ENCODE measurements at regions not wholly inside any gene's neighbourhood (a gene's known extent, or its start where the extent isn't known, plus 50 kb on each side); places are given as distances from the start of the nearest gene placed in this dataset.

GRCh38 chr11:8329847-8330361 is 66.2 kb upstream of the LMO1 start:
- H3K36me3 Mint-ChIP-seq, result no peaks in the 10 kb centered on the region
- no peaks in the 10 kb centered on the region for H3K4me1 Mint-ChIP-seq
- no peak overlapping the region for H3K4me3 Mint-ChIP-seq
- H3K27me3 Mint-ChIP-seq (ENCODE audit: low read depth in 3 of 3), result peaks cover 0 to 6% (median 6%) of the 10 kb centered on the region in 3 donors
- H3K9me3 Mint-ChIP-seq, result no peaks in the 10 kb centered on the region
- no peak for DNase-seq
- H3K27ac Mint-ChIP-seq, result no peak overlapping the region

DNA sequence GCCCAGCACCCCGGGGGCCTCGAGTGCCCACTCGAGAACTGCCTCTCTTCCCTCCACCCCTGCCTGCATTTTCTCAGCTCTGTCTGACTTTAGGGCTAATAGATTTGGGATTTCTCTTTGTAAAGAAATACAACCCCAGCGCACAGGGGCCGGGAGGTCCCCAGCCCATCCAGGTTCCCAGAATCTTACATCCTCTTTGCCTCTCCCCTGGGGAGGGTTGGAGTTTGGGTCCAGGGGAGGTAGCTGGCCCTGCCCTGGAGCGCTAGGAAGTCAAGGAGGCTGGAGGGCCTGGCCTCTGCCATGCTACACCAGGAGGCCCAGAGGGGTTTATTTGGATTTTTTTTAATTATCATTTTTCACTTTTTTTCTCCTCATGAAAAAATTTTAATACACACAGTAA is 65.7 kb upstream of the LMO1 start:
- DNase-seq, result no peak
- H3K9me3 Mint-ChIP-seq, result no peaks in the 10 kb centered on the region
- no peaks in the 10 kb centered on the region for H3K36me3 Mint-ChIP-seq
- peaks cover 0 to 6% (median 6%) of the 10 kb centered on the region in 3 donors for H3K27me3 Mint-ChIP-seq (ENCODE audit: low read depth in 3 of 3)
- H3K27ac Mint-ChIP-seq, result no peak overlapping the region
- no peak overlapping the region for H3K4me3 Mint-ChIP-seq
- no peaks in the 10 kb centered on the region for H3K4me1 Mint-ChIP-seq

GRCh38 chr11:8328848-8329330 is 65.2 kb upstream of the LMO1 start:
- DNase-seq, result peak in 1 of 3 donors; percentile 6
- Mint-ChIP-seq H3K9me3 (no peaks in the 10 kb centered on the region), H3K27ac (no peak overlapping the region), H3K27me3 (ENCODE audit: low read depth in 3 of 3) (peaks cover 0 to 6% (median 6%) of the 10 kb centered on the region in 3 donors), H3K36me3 (no peaks in the 10 kb centered on the region), H3K4me1 (no peaks in the 10 kb centered on the region), H3K4me3 (no peak overlapping the region)

GRCh38 chr11:8328231-8328794 is 64.6 kb upstream of the LMO1 start:
- no peak for DNase-seq
- Mint-ChIP-seq H3K4me3 (no peak overlapping the region), H3K4me1 (no peaks in the 10 kb centered on the region), H3K9me3 (no peaks in the 10 kb centered on the region), H3K27me3 (ENCODE audit: low read depth in 3 of 3) (peaks cover 0 to 6% (median 6%) of the 10 kb centered on the region in 3 donors), H3K36me3 (no peaks in the 10 kb centered on the region), H3K27ac (no peak overlapping the region)

GRCh38 chr11:8327761-8328192 is 64.1 kb upstream of the LMO1 start:
- DNase-seq, result no peak
- Mint-ChIP-seq H3K36me3 (no peaks in the 10 kb centered on the region), H3K4me3 (no peak overlapping the region), H3K4me1 (no peaks in the 10 kb centered on the region), H3K27me3 (ENCODE audit: low read depth in 3 of 3) (peaks cover 0 to 6% (median 6%) of the 10 kb centered on the region in 3 donors), H3K9me3 (no peaks in the 10 kb centered on the region), H3K27ac (no peak overlapping the region)

GRCh38 chr11:8326337-8326736 is 62.7 kb upstream of the LMO1 start:
- DNase-seq, result no peak
- H3K36me3 Mint-ChIP-seq, result no peaks in the 10 kb centered on the region

GRCh38 chr11:8325591-8326304 is 62.1 kb upstream of the LMO1 start:
- H3K4me3 Mint-ChIP-seq, result no peak overlapping the region
- H3K27ac Mint-ChIP-seq, result no peak overlapping the region
- no peak for DNase-seq
- no peaks in the 10 kb centered on the region for H3K9me3 Mint-ChIP-seq
- peaks cover 2 to 4% (median 3%) of the 10 kb centered on the region in 3 donors for H3K27me3 Mint-ChIP-seq (ENCODE audit: low read depth in 3 of 3)
- no peaks in the 10 kb centered on the region for H3K36me3 Mint-ChIP-seq
- H3K4me1 Mint-ChIP-seq, result no peaks in the 10 kb centered on the region

More at GRCh38 chr11:8326337-8326736, 62.7 kb upstream of the LMO1 start:
- Mint-ChIP-seq H3K27me3 (ENCODE audit: low read depth in 3 of 3) (peaks cover 2 to 6% (median 4%) of the 10 kb centered on the region in 3 donors), H3K9me3 (no peaks in the 10 kb centered on the region), H3K4me3 (no peak overlapping the region), H3K27ac (no peak overlapping the region), H3K4me1 (no peaks in the 10 kb centered on the region)

DNA sequence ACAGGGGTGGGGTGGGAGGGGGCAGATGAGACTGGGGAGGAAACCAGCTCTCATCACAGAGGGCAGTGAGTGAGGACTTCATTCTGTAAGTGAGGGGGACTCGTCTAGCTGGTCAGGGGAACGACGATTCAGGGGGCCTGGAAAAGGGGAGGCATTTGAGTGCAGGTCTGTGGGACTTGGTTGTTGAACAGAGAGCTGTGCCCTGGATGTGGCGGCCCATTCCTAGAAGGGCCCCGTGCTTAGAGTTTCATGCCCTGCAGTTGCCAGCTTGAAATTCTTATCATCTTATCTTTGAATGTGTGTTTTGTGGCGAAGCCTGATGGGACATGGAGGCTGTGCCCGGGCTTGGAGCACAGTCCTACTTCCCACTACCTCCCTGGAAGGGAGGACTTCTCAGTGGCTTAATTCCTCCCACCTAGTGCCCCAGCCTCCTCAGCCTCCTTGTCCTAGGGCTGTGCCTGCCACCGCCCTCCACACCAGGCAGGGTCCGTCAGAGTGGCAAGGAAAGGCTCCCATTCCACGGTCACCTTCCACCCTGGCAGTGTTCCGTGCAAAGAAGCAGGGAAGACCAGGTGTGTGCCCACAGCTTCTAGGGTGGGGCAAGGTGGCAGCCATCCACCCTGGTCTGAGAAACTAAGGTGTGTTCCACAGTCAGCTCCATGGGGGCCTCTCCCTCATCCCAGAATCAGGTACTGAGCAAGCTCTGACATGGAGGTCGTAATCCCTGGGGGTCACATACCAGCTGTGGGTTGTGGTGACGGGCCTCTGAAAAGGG is 59.7 kb upstream of the LMO1 start:
- Mint-ChIP-seq H3K4me3 (no peak overlapping the region), H3K4me1 (no peaks in the 10 kb centered on the region), H3K27ac (no peak overlapping the region), H3K27me3 (ENCODE audit: low read depth in 3 of 3) (peaks cover 2 to 3% (median 3%) of the 10 kb centered on the region in 3 donors), H3K36me3 (no peaks in the 10 kb centered on the region), H3K9me3 (peaks cover 0 to 2% (median 0%) of the 10 kb centered on the region in 6 donors)
- no peak for DNase-seq

GRCh38 chr11:8321876-8322275 is 58.2 kb upstream of the LMO1 start:
- H3K27ac Mint-ChIP-seq, result no peak overlapping the region

GRCh38 chr11:8320076-8320475 is 56.4 kb upstream of the LMO1 start:
- no peak overlapping the region for H3K27ac Mint-ChIP-seq
- H3K9me3 Mint-ChIP-seq, result peaks cover 0 to 2% (median 0%) of the 10 kb centered on the region in 6 donors
- DNase-seq, result no peak
- no peak overlapping the region for H3K4me3 Mint-ChIP-seq
- H3K4me1 Mint-ChIP-seq, result no peaks in the 10 kb centered on the region
- H3K27me3 Mint-ChIP-seq (ENCODE audit: low read depth in 3 of 3), result peaks cover 0 to 5% (median 3%) of the 10 kb centered on the region in 3 donors
- H3K36me3 Mint-ChIP-seq, result no peaks in the 10 kb centered on the region

More at GRCh38 chr11:8321876-8322275, 58.2 kb upstream of the LMO1 start:
- peaks cover 0 to 2% (median 0%) of the 10 kb centered on the region in 6 donors for H3K9me3 Mint-ChIP-seq
- H3K27me3 Mint-ChIP-seq (ENCODE audit: low read depth in 3 of 3), result peaks cover 3 to 5% (median 3%) of the 10 kb centered on the region in 3 donors
- no peak for DNase-seq
- no peak overlapping the region for H3K4me3 Mint-ChIP-seq
- H3K36me3 Mint-ChIP-seq, result no peaks in the 10 kb centered on the region
- H3K4me1 Mint-ChIP-seq, result no peaks in the 10 kb centered on the region

- H3K27me3 Mint-ChIP-seq (ENCODE audit: low read depth in 3 of 3), result peaks cover 0 to 5% (median 3%) of the 10 kb centered on the region in 3 donors
- H3K4me3 Mint-ChIP-seq, result no peak overlapping the region
- peaks cover 0 to 2% (median 0%) of the 10 kb centered on the region in 6 donors for H3K9me3 Mint-ChIP-seq
- no peaks in the 10 kb centered on the region for H3K36me3 Mint-ChIP-seq
- no peak for DNase-seq
- H3K4me1 Mint-ChIP-seq, result no peaks in the 10 kb centered on the region
- no peak overlapping the region for H3K27ac Mint-ChIP-seq
Measured at GRCh38 chr11:8318536-8318935, 54.9 kb upstream of the LMO1 start.

DNA sequence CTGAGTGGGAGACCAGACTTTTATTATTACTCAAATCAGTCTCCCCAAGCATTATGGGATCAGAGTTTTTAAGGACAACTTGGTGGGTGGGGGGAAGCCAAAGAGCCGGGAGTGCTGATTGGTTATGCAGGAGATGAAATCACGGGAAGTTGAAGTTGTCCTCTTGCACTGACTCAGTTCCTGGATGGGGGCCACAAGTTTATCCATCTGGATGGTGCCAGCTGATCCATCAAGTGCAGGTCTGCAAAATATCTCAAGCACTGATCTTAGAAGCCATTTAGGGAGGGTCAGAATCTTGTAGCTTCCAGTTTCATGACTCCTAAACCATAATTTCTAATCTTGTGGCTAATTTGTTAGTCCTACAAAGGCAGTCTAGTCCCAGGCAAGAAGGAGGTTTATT is 53.5 kb upstream of the LMO1 start:
- Mint-ChIP-seq H3K9me3 (peaks cover 0 to 2% (median 0%) of the 10 kb centered on the region in 6 donors), H3K4me3 (no peak overlapping the region), H3K27ac (no peak overlapping the region), H3K4me1 (no peaks in the 10 kb centered on the region), H3K27me3 (ENCODE audit: low read depth in 3 of 3) (peaks cover 0 to 5% (median 3%) of the 10 kb centered on the region in 3 donors), H3K36me3 (no peaks in the 10 kb centered on the region)
- DNase-seq, result no peak

DNA sequence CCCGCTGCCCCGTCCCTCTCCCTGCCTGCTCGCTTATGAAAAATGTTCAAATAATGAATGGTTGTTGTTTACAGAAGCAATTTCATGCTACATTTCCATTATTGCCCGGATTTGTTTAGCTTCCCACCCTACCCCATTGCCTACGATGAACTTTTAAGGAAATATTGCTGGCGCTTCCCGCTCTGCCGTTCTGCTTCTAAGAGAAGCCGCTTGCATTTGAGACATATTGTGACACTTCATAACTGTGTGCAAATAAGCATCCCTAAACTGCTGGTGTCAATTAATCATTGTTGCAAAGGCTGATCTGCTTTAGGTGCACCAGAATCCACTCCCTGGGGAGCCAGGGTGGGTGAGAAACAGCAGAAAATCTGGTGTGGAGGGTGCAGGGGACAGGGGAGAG is 52.3 kb upstream of the LMO1 start:
- H3K9me3 Mint-ChIP-seq, result peaks cover 0 to 2% (median 0%) of the 10 kb centered on the region in 6 donors
- no peaks in the 10 kb centered on the region for H3K36me3 Mint-ChIP-seq
- H3K4me1 Mint-ChIP-seq, result no peaks in the 10 kb centered on the region
- H3K27ac Mint-ChIP-seq, result no peak overlapping the region
- peaks cover 0 to 5% (median 2%) of the 10 kb centered on the region in 3 donors for H3K27me3 Mint-ChIP-seq (ENCODE audit: low read depth in 3 of 3)
- no peak overlapping the region for H3K4me3 Mint-ChIP-seq
- no peak for DNase-seq

GRCh38 chr11:8315463-8315862 is 51.8 kb upstream of the LMO1 start:
- no peaks in the 10 kb centered on the region for H3K36me3 Mint-ChIP-seq
- no peaks in the 10 kb centered on the region for H3K4me1 Mint-ChIP-seq
- H3K27ac Mint-ChIP-seq, result no peak overlapping the region
- H3K27me3 Mint-ChIP-seq (ENCODE audit: low read depth in 3 of 3), result peaks cover 0 to 5% (median 2%) of the 10 kb centered on the region in 3 donors
- DNase-seq, result no peak
- no peak overlapping the region for H3K4me3 Mint-ChIP-seq
- H3K9me3 Mint-ChIP-seq, result peaks cover 0 to 2% (median 0%) of the 10 kb centered on the region in 6 donors
